Uterus (tissue), 3 donors: ENCODE measurements at regions not wholly inside any gene's neighbourhood (a gene's known extent, or its start where the extent isn't known, plus 50 kb on each side); places are given as distances from the start of the nearest gene placed in this dataset.

Experiments used
- DNase-seq, 2 donors: peaks; one replicate each; pipeline ENCODE4 v3.0.0-alpha.2; 2019 to 2020
- H3K27ac ChIP-seq, 2 donors: fragments of 200-600 bp; sonication (generic); 1 replicate in 1 of 2; 2 replicates in 1 of 2; pipeline ENCODE4 v1.5.1; 2016 to 2018
- H3K27me3 ChIP-seq, 2 donors: fragments of 200-600 bp; sonication (generic); one replicate each; pipeline ENCODE4 v1.5.1; 2018 to 2019; ENCODE audit warnings: control low read depth in 1 of 2
- H3K36me3 ChIP-seq, 2 donors: fragments of 200-600 bp; sonication (generic); one replicate each; pipeline ENCODE4 v1.5.1; 2019; ENCODE audit warnings: control low read depth in 1 of 2
- H3K4me1 ChIP-seq, 2 donors: fragments of 200-600 bp; sonication (generic); one replicate each; pipeline ENCODE4 v1.5.1; 2018 to 2019; ENCODE audit warnings: control low read depth in 1 of 2
- H3K4me3 ChIP-seq, 2 donors: fragments of 200-600 bp; sonication (generic); 1 replicate in 1 of 2; 2 replicates in 1 of 2; pipeline ENCODE4 v1.5.1; 2018 to 2019; ENCODE audit warnings: mild to moderate bottlenecking in 1 of 2
- H3K9me3 ChIP-seq, 2 donors: fragments of 200-600 bp; sonication (generic); one replicate each; pipeline ENCODE4 v1.5.1; 2019; ENCODE audit warnings: control low read depth in 1 of 2
- POLR2A ChIP-seq, 2 donors: fragments of 450-650 bp; IDR thresholded peaks; one replicate each; pipeline ENCODE4 v1.6.1; 2016; ENCODE audit warnings: antibody characterized with exemption in 2 of 2, mild to moderate bottlenecking in 1 of 2, moderate library complexity in 1 of 2
- intact Hi-C: fragments of 100-400 bp; cut with DNase I; formaldehyde crosslinking; loops from one replicate; pipeline ENCODE4 v1.15.1; 2023; ENCODE audit warnings: low total_unique reads
- TF ChIP-seq, protein P1 (sequence below), 4 experiments: fragments of 200-600 bp in 2 of 4; fragments of 450-650 bp in 2 of 4; sonication (generic) in 2 of 4; IDR thresholded peaks; one replicate each; pipeline ENCODE4 v1.5.1; 2016 to 2019; ENCODE audit warnings: antibody characterized with exemption in 4 of 4, mild to moderate bottlenecking in 2 of 4, moderate library complexity in 1 of 4
- donor health status: DM: yes; HTN: yes; CAD: no.

DNA sequence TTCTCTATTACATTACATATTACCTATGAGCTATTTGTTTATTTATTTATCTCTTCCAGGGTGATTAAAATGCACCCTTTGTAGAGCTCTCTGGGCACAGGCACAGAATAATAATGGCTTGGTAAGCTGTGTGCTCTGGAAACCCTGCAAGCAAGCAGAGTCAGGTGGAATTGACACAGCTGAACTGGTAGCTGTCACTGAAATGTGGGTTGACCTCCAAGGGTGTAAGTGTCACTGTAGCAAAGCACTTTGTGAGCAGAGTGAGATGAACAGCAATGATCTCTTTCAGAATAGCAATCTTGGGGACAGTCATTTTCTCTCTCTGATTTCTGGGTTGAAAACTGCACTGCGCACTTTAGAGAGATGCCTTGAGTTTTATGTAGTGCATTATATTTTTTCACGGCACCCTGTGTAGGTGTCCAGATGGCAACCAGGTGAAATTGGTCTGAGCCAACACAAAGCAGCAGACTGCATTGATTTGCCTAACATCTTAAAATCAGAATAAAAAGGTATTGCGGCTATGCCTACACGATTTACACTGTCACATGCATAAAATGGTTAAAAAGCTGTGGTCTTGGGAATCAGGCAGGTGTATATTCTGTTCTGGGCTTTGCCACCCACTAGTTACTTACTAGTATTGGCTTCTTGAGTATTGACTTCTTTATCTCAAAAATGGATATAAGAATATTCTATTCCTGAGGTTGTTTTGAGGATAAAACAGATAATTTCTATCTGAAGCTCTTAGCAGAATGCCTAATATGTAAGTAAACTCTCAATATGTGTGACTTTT, 450.3 kb downstream of the RAPGEF2 start:
- Histone ChIP-seq H3K27ac (no peak overlapping the region), H3K4me1 (no peaks in the 10 kb centered on the region), H3K4me3 (no peak overlapping the region), H3K9me3 (no peaks in the 10 kb centered on the region), H3K27me3 (no peaks in the 10 kb centered on the region), H3K36me3 (no peaks in the 10 kb centered on the region)
- intact Hi-C loops, result no loop called here
- no peak for TF ChIP-seq POLR2A (IDR thresholded peaks at IDR 0.05)
- TF ChIP-seq, protein P1, sequence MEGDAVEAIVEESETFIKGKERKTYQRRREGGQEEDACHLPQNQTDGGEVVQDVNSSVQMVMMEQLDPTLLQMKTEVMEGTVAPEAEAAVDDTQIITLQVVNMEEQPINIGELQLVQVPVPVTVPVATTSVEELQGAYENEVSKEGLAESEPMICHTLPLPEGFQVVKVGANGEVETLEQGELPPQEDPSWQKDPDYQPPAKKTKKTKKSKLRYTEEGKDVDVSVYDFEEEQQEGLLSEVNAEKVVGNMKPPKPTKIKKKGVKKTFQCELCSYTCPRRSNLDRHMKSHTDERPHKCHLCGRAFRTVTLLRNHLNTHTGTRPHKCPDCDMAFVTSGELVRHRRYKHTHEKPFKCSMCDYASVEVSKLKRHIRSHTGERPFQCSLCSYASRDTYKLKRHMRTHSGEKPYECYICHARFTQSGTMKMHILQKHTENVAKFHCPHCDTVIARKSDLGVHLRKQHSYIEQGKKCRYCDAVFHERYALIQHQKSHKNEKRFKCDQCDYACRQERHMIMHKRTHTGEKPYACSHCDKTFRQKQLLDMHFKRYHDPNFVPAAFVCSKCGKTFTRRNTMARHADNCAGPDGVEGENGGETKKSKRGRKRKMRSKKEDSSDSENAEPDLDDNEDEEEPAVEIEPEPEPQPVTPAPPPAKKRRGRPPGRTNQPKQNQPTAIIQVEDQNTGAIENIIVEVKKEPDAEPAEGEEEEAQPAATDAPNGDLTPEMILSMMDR (IDR thresholded peaks at IDR 0.05), result no peak
- DNase-seq, result no peak

DNA sequence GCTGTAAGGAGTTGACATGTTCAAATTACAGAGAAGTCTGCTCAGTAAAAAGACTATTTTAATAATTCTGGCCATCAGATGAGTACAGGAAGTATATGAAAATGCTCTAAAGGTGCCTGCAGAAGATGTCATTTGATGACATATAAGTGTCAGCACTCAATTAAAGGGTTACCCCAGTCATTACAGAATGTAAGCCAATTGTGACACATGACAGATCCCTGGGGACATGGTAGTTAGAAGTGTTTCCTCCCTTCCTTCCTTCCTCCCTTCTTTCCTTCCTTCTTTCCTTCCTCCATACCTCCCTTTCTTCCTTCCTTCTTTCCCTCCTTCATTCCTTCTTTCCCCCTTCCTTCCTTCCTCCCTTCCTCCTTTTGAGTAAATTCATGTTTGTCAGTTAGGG, 453.0 kb downstream of the RAPGEF2 start:
- Histone ChIP-seq H3K27me3 (no peaks in the 10 kb centered on the region), H3K9me3 (no peaks in the 10 kb centered on the region), H3K36me3 (no peaks in the 10 kb centered on the region), H3K4me3 (no peak overlapping the region), H3K27ac (no peak overlapping the region), H3K4me1 (no peaks in the 10 kb centered on the region)
- intact Hi-C loops, result no loop called here
- TF ChIP-seq POLR2A (IDR thresholded peaks at IDR 0.05), result no peak
- TF ChIP-seq, protein P1 (IDR thresholded peaks at IDR 0.05), result no peak
- DNase-seq, result no peak

DNA sequence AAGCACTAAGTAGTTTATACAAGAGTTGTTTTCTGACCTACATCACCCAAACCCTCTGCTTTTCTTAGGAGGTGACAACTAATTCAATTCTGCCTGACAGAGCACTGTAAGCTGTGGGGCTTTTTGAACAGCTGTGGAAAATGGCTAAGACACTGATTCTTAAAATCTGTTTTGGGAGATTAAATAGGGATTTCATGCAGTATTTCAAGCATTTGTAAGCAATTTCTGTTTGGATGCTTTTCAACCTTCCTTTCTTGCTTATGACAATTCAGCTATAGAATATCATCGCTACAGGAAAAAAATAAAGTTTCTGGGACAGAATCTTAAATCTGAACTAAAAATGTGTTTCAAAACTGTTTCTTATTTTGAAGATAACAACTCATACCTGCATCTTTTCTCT, 459.5 kb downstream of the RAPGEF2 start:
- DNase-seq, result no peak

DNA sequence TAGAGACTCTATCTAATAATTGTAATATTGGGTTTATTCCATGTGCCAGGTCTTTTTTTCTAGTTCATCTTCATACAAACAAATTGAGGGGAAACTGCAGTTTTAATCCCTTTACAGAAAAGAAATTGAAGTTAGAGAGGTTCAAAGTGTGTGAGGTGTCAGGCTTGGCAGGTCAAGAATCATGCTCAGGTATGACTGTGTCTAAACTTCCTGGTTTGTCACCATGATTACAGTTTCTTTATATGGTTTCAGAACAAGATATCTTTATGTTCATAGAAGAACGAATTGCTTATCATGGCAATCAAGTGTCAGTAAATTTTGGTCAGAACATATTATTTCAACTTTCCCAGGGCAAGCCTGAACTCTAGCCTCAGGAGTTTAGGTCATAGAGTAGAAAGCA, 460.4 kb downstream of the RAPGEF2 start:
- Histone ChIP-seq H3K36me3 (no peaks in the 10 kb centered on the region), H3K4me3 (no peak overlapping the region), H3K4me1 (no peaks in the 10 kb centered on the region), H3K27me3 (no peaks in the 10 kb centered on the region), H3K27ac (no peak overlapping the region), H3K9me3 (no peaks in the 10 kb centered on the region)
- TF ChIP-seq, protein P1 (IDR thresholded peaks at IDR 0.05), result no peak
- TF ChIP-seq POLR2A (IDR thresholded peaks at IDR 0.05), result no peak
- intact Hi-C loops, result no loop called here
- DNase-seq, result no peak

More for the DNA sequence above, 459.5 kb downstream of the RAPGEF2 start:
- Histone ChIP-seq H3K27me3 (no peaks in the 10 kb centered on the region), H3K27ac (no peak overlapping the region), H3K4me3 (no peak overlapping the region), H3K36me3 (no peaks in the 10 kb centered on the region), H3K9me3 (no peaks in the 10 kb centered on the region), H3K4me1 (no peaks in the 10 kb centered on the region)
- intact Hi-C loops, result no loop called here
- TF ChIP-seq POLR2A (IDR thresholded peaks at IDR 0.05), result no peak
- TF ChIP-seq, protein P1 (IDR thresholded peaks at IDR 0.05), result no peak

DNA sequence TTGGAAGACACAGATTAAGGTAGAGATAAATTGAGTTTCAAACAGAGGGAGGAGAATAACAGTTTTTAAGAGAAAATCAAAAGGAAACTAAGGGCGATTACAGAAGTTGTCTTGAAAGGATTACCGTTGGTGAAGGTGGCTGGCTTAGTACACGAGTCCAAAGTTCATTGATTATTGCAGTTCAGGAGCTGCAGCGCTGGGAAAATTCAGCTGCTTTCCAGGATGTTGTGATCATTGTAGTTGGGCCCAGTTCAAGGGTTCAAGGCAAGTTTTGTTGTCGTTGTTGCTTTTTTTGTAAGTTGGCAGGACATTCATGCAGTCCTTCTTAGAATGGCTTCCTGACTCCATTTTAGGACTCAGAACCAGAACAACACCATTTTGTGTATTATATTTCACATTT, 461.7 kb downstream of the RAPGEF2 start:
- H3K36me3 ChIP-seq, result no peaks in the 10 kb centered on the region
- H3K4me3 ChIP-seq, result no peak overlapping the region
- H3K4me1 ChIP-seq, result no peaks in the 10 kb centered on the region
- no peak for DNase-seq
- intact Hi-C loops, result no loop called here
- H3K27me3 ChIP-seq, result no peaks in the 10 kb centered on the region
- no peak overlapping the region for H3K27ac ChIP-seq
- TF ChIP-seq, protein P1 (IDR thresholded peaks at IDR 0.05), result no peak
- TF ChIP-seq POLR2A (IDR thresholded peaks at IDR 0.05), result no peak
- H3K9me3 ChIP-seq, result no peaks in the 10 kb centered on the region
